ENCODE measurements at regions not wholly inside any gene's neighbourhood (a gene's known extent, or its start where the extent isn't known, plus 50 kb on each side); places are given as distances from the start of the nearest gene placed in this dataset.

DNA sequence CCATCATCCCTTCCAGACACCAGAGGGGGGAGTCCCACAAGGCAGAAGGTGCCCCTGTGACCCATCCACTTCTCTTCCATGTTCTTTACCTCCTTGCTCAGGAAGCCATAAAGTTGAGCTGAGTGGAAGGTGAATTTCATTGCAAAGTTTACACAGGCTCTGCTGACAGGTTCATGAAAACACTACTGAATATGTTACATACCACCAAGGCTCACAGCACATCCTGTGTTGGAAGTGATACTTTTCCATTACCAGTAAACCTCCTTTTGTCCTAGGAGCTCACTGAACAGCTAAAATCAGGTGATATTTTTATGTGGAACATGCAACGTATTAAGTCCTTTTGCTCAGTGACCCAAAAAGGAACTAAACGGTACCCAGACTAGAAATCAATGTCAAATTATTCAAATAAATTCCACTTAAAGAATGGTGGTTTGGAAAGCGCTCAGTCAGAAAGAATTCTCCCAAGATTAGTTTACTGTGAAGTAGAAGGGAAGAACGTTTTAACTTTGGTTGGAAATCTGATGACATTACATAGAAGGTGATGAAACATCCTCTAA lies 196.2 kb upstream of the NUDT4 start:
- Mint-ChIP-seq H3K4me3 (no peak overlapping the region), H3K27me3 (no peaks in the 10 kb centered on the region), H3K27ac (peak overlapping the region in 1 of 10 donors; percentile 65), H3K4me1 (peaks cover 5 to 42% (median 23%) of the 10 kb centered on the region in 4 donors), H3K36me3 (peaks cover 0 to 1% (median 0%) of the 10 kb centered on the region in 3 donors), H3K9me3 (no peaks in the 10 kb centered on the region)
- DNase-seq (no peak), ATAC-seq (no peak)
- POLR2A ChIA-PET = no interaction called here

DNA sequence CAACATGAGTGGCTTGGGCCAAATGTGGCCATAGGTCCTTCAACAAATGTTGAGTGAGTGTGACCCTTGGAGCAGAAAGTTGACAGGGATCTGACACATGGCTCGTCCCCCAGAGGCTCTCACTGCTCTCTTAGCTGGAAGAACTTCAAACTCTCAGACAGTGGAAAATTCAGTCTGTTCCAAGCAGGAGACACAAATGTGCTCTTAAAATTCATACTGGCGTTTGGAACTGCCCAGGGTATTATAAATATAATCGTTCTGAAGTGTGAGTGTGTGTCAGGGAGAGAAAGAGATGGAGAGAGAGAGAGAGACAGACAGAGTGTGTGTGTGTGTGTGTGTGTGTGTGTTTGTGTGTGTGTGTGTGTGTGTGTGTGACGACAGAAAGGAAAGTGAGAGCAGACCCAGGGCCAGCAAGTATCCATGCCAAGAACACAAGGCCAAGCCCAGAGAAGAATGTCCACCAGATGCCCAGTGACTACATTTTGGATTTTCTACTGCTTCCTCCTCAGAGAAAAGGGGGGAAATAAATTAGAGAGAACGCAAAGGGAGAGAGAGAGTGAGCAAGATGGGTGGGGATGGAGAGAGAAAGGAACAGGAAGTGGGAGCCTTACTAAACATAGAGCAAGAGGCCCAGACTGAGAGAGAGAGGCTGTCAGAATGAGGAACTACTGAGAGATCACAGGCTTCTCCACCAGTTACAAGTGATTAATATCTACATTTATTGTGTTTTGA lies 193.6 kb upstream of the NUDT4 start:
- H3K4me1 Mint-ChIP-seq = peaks cover 5 to 43% (median 23%) of the 10 kb centered on the region in 4 donors
- DNase-seq (peak in 2 of 10 donors; percentile 6 to 14), ATAC-seq (peak; percentile 53 to 63)
- H3K9me3 Mint-ChIP-seq = no peaks in the 10 kb centered on the region
- H3K4me3 Mint-ChIP-seq = peak overlapping the region in 6 of 10 donors; percentile 20 to 68 (median 41)
- POLR2A ChIA-PET = no interaction called here
- H3K27ac Mint-ChIP-seq = peak overlapping the region in 8 of 10 donors; percentile 16 to 87 (median 69)
- no peaks in the 10 kb centered on the region for H3K27me3 Mint-ChIP-seq
- no peaks in the 10 kb centered on the region for H3K36me3 Mint-ChIP-seq

DNA sequence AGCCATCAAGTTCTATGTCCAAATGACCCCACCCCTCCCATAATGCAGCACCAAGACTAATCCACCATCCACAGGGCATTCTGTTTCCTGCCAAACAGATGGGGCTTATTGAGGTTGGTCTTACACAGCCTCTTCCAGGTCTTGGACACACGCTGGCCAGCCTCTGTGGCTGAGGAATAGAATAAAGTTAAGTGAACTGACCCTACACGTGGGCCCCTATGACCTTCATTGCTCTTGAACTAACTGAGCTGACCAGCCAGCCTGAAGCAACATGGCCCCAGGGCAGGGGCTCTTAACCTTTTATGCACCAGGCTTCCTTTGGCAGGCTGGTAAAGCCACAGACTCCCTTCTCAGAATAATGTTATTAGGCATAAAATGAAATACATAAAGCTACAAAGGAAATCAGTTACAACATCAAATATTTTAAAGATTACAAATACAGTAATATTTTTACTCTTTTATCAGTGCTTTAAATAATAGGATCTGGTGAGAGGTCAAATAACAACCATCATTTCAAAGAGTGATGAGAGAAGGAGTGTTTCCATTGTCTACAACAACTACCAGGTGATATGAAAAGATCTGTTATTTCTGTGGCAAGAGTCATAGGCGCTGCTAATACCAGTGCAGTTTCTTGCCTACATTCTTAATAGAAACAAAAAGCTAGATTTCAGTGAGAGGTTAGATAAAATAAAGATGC lies 192.9 kb upstream of the NUDT4 start:
- ATAC-seq (no peak), DNase-seq (no peak)
- H3K36me3 Mint-ChIP-seq = no peaks in the 10 kb centered on the region
- no peaks in the 10 kb centered on the region for H3K9me3 Mint-ChIP-seq
- no peaks in the 10 kb centered on the region for H3K27me3 Mint-ChIP-seq
- H3K4me3 Mint-ChIP-seq = peak overlapping the region in 5 of 10 donors; percentile 26 to 68 (median 43)
- peaks cover 5 to 43% (median 23%) of the 10 kb centered on the region in 4 donors for H3K4me1 Mint-ChIP-seq
- POLR2A ChIA-PET = no interaction called here
- peak overlapping the region in 7 of 10 donors; percentile 16 to 87 (median 73) for H3K27ac Mint-ChIP-seq

DNA sequence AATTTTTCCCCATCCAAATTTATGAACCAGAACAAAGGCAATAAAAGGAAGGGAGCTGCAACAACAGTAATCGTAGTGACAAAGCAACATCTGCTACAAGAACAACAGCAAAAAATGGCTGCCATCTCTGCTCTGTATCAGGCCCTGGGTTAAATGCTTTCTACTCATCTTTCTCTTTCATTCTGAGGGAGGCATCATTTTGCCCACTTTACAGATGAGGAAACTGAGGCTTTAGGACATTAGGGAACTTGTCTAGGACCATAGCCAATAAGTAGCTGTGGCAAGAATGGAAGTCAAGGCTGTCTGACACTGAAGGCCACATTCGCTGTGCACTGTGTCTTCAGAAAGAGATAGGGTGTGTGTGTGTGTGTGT lies 192.4 kb upstream of the NUDT4 start:
- Mint-ChIP-seq H3K4me1 (peaks cover 5 to 43% (median 23%) of the 10 kb centered on the region in 4 donors), H3K9me3 (no peaks in the 10 kb centered on the region), H3K4me3 (no peak overlapping the region), H3K36me3 (no peaks in the 10 kb centered on the region), H3K27me3 (no peaks in the 10 kb centered on the region), H3K27ac (peak overlapping the region in 2 of 10 donors; percentile 43 to 67)
- no peak for ATAC-seq
- no peak for DNase-seq
- POLR2A ChIA-PET = no interaction called here

DNA sequence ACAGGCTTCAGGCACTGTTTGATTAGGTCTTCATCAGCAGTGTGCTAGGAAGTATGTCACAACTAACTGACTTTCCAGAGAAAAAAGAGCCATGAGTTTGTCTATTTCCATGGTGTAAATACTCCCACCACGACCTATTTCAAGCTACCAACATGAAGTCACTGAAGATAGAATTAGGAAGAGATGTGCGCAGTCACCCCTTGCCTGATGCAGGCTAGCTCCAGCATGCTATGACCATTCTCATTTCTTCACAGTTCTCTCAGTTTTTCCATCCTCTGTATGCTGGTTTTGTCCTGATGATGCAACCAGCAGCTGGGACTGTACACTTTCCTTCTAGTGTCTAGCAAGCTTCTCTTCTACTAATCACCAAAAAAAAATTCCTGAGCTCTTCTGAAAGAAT lies 191.6 kb upstream of the NUDT4 start:
- H3K4me1 Mint-ChIP-seq = peaks cover 5 to 39% (median 23%) of the 10 kb centered on the region in 4 donors

DNA sequence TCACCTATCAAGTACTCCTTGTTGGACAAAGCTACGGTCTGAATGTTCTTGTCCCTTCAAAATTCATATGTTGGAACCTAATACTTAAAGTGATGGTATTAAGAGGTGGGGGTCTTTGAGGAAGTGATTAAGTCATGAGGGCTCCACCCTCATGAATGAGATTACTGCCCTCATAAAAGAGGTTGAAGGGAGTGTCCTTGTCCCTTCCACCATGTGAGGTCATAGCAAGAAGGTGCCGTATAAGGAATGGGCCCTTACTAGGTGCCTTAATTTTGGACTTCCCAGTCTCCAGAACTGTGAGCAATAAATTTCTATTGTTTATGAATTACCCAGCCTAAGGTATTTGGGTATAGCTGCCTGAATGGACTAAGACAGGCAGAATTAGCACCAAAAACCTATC lies 191.1 kb upstream of the NUDT4 start:
- Mint-ChIP-seq H3K9me3 (no peaks in the 10 kb centered on the region), H3K4me1 (peaks cover 3 to 34% (median 22%) of the 10 kb centered on the region in 4 donors), H3K36me3 (no peaks in the 10 kb centered on the region), H3K27ac (peak overlapping the region in 1 of 10 donors; percentile 30), H3K4me3 (no peak overlapping the region), H3K27me3 (no peaks in the 10 kb centered on the region)
- DNase-seq = no peak
- POLR2A ChIA-PET = no interaction called here
- ATAC-seq = no peak

More for the DNA sequence above, 191.6 kb upstream of the NUDT4 start:
- no peak overlapping the region for H3K27ac Mint-ChIP-seq
- DNase-seq (no peak), ATAC-seq (no peak)
- no peak overlapping the region for H3K4me3 Mint-ChIP-seq
- no peaks in the 10 kb centered on the region for H3K36me3 Mint-ChIP-seq
- no peaks in the 10 kb centered on the region for H3K27me3 Mint-ChIP-seq
- no peaks in the 10 kb centered on the region for H3K9me3 Mint-ChIP-seq
- POLR2A ChIA-PET = no interaction called here

DNA sequence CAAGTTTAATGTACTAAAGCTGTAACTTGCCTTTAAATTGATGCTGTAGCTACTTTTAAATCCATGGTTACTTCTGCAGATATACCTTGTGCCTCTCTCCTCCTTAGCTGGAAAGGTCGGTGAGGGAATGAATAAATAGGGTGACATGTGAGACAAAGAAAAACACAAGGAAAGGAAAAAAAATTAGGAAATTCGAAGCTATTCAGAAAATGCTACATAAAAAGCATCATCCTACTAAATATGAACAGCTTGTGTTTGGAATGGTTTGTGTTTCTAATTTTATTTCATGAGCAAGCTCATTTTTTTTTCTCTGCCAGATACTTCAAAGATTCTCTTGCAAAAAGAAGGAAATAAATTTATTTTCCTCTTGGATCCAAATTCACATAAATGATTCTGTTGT lies 186.3 kb upstream of the NUDT4 start:
- Mint-ChIP-seq H3K4me1 (peaks cover 0 to 2% (median 0%) of the 10 kb centered on the region in 4 donors), H3K27me3 (no peaks in the 10 kb centered on the region), H3K4me3 (no peak overlapping the region), H3K9me3 (peaks cover 5 to 23% (median 9%) of the 10 kb centered on the region in 9 donors), H3K36me3 (peaks cover 0 to 9% (median 6%) of the 10 kb centered on the region in 3 donors), H3K27ac (no peak overlapping the region)
- POLR2A ChIA-PET = no interaction called here
- ATAC-seq (no peak), DNase-seq (no peak)

DNA sequence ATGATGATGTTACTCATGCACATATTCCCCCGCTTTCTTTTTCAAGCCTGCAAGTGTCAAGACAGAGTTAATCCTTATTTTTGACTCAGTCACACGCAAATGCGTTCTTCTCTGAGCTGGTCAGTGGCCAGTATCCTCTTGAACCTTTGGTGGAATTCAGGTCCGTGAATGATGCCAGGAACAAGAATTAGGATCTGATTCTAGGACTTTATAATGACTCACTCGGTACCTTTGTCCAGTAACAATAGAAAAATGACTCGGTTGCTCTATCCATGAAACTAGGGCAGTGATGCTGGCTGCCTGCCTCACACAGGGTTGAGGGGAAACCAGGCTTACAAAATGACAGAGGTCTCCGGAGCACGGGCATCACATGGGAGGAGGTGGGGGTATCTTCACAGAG lies 185.8 kb upstream of the NUDT4 start:
- Mint-ChIP-seq H3K9me3 (peaks cover 5 to 23% (median 9%) of the 10 kb centered on the region in 9 donors), H3K4me1 (no peaks in the 10 kb centered on the region)

DNA sequence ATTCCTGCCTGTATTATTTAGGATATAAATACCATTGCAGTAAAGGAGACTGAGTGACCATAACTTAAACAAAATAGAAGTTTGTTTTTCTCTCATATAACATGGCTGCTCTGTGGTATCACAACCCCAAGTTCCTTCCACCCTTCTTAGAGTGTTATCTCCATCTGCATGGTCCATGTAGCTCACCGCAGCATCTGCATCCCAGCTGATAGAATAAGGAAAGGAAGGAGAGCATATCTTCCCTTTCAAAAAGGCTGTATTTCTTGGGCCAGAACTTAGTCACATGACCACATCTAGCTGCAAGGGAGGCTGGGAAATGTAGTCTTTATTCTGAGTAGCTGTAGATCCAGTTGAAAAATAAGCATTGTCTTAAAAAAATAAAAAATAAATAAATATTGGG lies 184.8 kb upstream of the NUDT4 start:
- POLR2A ChIA-PET = no interaction called here
- Mint-ChIP-seq H3K36me3 (peaks cover 0 to 9% (median 6%) of the 10 kb centered on the region in 3 donors), H3K27ac (no peak overlapping the region), H3K4me1 (no peaks in the 10 kb centered on the region), H3K27me3 (peaks cover 0 to 4% (median 0%) of the 10 kb centered on the region in 5 donors), H3K9me3 (peaks cover 5 to 23% (median 9%) of the 10 kb centered on the region in 9 donors), H3K4me3 (no peak overlapping the region)
- no peak for DNase-seq
- no peak for ATAC-seq

More for the DNA sequence above, 185.8 kb upstream of the NUDT4 start:
- ATAC-seq (no peak), DNase-seq (no peak)
- H3K27ac Mint-ChIP-seq = no peak overlapping the region
- H3K36me3 Mint-ChIP-seq = peaks cover 0 to 9% (median 6%) of the 10 kb centered on the region in 3 donors
- H3K4me3 Mint-ChIP-seq = no peak overlapping the region
- peaks cover 0 to 1% (median 0%) of the 10 kb centered on the region in 5 donors for H3K27me3 Mint-ChIP-seq
- POLR2A ChIA-PET = no interaction called here

DNA sequence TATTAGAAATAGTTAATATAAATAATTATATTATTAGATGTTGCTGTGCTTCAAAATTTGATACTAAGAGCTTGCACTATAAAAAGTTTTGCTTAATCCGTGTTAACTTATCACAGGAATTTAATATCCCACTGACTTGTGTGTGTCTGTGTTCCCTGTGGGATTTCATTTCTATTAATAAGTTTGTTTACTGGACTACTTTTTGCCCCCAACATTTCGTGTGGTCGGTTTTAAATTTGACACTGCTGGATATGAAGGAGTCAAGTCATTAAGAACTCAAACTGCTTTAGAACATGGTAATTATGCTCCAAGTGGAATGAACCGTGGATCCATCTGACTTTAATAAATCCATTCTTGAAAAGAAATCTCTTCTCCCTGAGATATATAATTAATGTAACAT lies 182.2 kb upstream of the NUDT4 start:
- Mint-ChIP-seq H3K27me3 (peaks cover 0 to 5% (median 0%) of the 10 kb centered on the region in 5 donors), H3K4me1 (no peaks in the 10 kb centered on the region), H3K27ac (no peak overlapping the region), H3K9me3 (peaks cover 5 to 23% (median 9%) of the 10 kb centered on the region in 9 donors), H3K36me3 (peaks cover 0 to 9% (median 6%) of the 10 kb centered on the region in 3 donors), H3K4me3 (no peak overlapping the region)
- ATAC-seq (no peak), DNase-seq (no peak)
- POLR2A ChIA-PET = no interaction called here

DNA sequence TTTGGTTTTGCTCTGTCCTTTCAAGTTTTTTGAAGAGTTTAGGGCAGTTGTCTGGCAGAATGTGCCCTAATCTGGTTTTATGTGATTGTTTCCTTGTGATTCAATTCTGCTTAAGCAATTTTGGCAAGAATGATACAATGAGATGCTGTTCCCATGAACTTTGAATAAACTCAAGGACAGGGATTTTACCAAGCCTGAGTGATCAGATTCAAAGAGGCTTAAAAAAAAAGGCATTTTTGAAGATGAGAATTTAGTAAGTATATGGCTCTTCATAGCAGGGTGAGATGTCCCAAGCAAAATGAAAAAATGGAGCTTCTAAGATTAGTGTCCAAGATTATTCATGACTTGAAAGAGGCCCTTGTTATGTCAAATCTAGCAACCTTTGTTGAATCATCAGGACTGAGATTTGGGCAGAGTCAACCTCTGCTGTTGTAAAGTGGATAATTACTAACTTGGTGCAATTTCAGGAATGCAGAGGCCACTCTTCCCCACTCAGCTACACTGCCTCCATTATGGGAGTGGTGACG lies 180.6 kb upstream of the NUDT4 start:
- DNase-seq = no peak
- peaks cover 0 to 9% (median 0%) of the 10 kb centered on the region in 5 donors for H3K27me3 Mint-ChIP-seq
- no peak overlapping the region for H3K27ac Mint-ChIP-seq
- peaks cover 5 to 23% (median 9%) of the 10 kb centered on the region in 9 donors for H3K9me3 Mint-ChIP-seq
- POLR2A ChIA-PET = no interaction called here
- H3K4me1 Mint-ChIP-seq = no peaks in the 10 kb centered on the region
- H3K36me3 Mint-ChIP-seq = peaks cover 0 to 9% (median 6%) of the 10 kb centered on the region in 3 donors
- no peak overlapping the region for H3K4me3 Mint-ChIP-seq
- no peak for ATAC-seq

DNA sequence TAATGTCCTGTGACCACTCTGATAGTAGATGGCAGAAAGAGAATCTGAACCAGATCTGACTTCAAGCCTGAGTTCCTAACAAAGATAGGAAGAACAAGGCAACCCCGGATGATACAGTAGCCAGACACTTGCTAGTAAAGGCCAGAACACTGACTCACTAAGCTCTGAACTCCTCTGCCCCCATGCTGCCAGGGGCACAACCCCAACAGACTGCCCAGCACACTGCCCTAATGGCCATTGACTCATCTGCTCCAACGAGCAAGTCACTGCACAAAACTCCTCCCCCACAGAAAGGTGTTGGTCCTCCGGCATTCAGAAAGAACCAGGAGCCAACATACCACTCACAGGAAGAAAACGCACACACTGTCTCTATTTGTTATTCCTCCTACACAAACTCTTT lies 179.6 kb upstream of the NUDT4 start:
- no peak overlapping the region for H3K27ac Mint-ChIP-seq
- H3K4me1 Mint-ChIP-seq = peaks cover 0 to 1% (median under 1%) of the 10 kb centered on the region in 4 donors
- H3K9me3 Mint-ChIP-seq = peaks cover 5 to 18% (median 9%) of the 10 kb centered on the region in 9 donors
- H3K27me3 Mint-ChIP-seq = peaks cover 0 to 9% (median 0%) of the 10 kb centered on the region in 5 donors
- H3K36me3 Mint-ChIP-seq = peaks cover 0 to 9% (median 6%) of the 10 kb centered on the region in 3 donors
- DNase-seq (no peak), ATAC-seq (no peak)
- POLR2A ChIA-PET = no interaction called here
- no peak overlapping the region for H3K4me3 Mint-ChIP-seq

DNA sequence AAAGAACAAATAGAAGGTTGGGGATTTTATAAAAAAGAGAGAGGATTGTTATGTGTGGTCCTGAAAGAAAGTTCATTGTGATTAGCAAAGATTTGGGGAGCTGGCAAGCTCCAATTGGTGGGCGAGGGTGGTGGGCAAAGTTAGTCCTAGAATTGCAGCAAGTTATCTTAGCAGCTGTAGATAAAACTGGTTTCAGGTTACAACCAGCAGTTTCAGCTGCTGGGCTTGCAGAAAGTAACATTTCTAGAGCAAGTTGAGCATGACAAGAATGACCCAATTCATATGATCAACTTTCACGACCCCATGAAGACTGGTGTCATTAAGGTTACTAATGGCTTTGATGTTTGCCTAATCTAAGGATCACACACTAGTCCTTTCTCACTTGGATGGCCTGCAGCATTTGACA lies 177.9 kb upstream of the NUDT4 start:
- POLR2A ChIA-PET = no interaction called here
- Mint-ChIP-seq H3K9me3 (peaks cover 0 to 3% (median 0%) of the 10 kb centered on the region in 9 donors), H3K4me3 (no peak overlapping the region), H3K36me3 (no peaks in the 10 kb centered on the region), H3K27ac (no peak overlapping the region), H3K27me3 (peaks cover 0 to 9% (median 0%) of the 10 kb centered on the region in 5 donors), H3K4me1 (peaks cover 0 to 1% (median under 1%) of the 10 kb centered on the region in 4 donors)
- no peak for ATAC-seq
- DNase-seq = no peak
